Cardiac muscle cell (in vitro differentiated cells and primary cell): ENCODE measurements at regions not wholly inside any gene's neighbourhood (a gene's known extent, or its start where the extent isn't known, plus 50 kb on each side); places are given as distances from the start of the nearest gene placed in this dataset.

ENCODE experiments used
- DNase-seq, 2 donors: peaks; one replicate each; pipeline versions ENCODE4 v3.0.0 to v3.0.0-alpha.2; 2010 to 2017; ENCODE audit warnings: low read depth in 1 of 2, low spot score in 1 of 2
- H3K27ac ChIP-seq: fragments of 200-600 bp; sonication (generic); 2 replicates; pipeline ENCODE4 v1.5.1; 2016
- H3K27me3 ChIP-seq: fragments of 200-600 bp; sonication (generic); 2 replicates; pipeline ENCODE4 v1.6.0; 2016; ENCODE audit warnings: control low read depth
- H3K36me3 ChIP-seq: fragments of 200-600 bp; sonication (generic); 2 replicates; pipeline ENCODE4 v1.5.1; 2016; ENCODE audit warnings: control low read depth
- H3K4me1 ChIP-seq: fragments of 200-600 bp; sonication (generic); 2 replicates; pipeline ENCODE4 v1.8.1; 2017; ENCODE audit warnings: low read depth, mild to moderate bottlenecking, mixed run types
- H3K4me3 ChIP-seq: fragments of 200-600 bp; sonication (generic); 2 replicates; pipeline ENCODE4 v1.5.1; 2016; ENCODE audit warnings: mild to moderate bottlenecking
- H3K9me3 ChIP-seq: fragments of 200-600 bp; sonication (generic); 2 replicates; pipeline ENCODE4 v1.5.1; 2017; ENCODE audit warnings: low read depth, mild to moderate bottlenecking, control low read depth
- CTCF ChIP-seq: IDR thresholded peaks from 2 replicates; pipeline ENCODE4 v1.5.1; 2012; ENCODE audit warnings: low read depth, mild to moderate bottlenecking, low read length

DNA sequence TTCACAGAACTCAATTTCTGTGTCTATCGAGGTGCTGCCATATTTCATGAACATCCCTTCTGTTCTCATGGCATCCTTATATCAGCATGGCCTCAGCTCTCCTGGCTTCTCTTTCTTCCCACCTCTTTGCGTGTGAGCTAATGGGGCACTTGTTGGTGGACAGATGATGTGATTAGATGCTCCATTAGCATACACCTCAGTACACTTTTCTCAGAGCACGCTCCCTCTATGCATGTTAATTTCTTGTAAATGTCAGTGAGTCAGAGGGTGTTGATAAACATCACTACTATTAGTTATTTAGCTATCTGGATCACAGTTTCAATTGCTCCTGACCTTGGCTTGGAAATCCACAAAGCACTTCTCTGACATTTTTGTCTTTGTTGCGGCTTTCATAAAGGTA lies 159.4 kb downstream of the CD8B2 start:
- no peak for DNase-seq
- H3K27me3 ChIP-seq = no peaks in the 10 kb centered on the region
- no peaks in the 10 kb centered on the region for H3K4me1 ChIP-seq
- TF ChIP-seq CTCF = no peak
- H3K36me3 ChIP-seq = no peaks in the 10 kb centered on the region
- no peak overlapping the region for H3K4me3 ChIP-seq
- no peaks in the 10 kb centered on the region for H3K9me3 ChIP-seq
- H3K27ac ChIP-seq = no peak overlapping the region

- no peaks in the 10 kb centered on the region for H3K27me3 ChIP-seq
- H3K27ac ChIP-seq = no peak overlapping the region
- no peaks in the 10 kb centered on the region for H3K4me1 ChIP-seq
- peak in 1 of 2 donors; percentile 43 for DNase-seq
- H3K9me3 ChIP-seq = no peaks in the 10 kb centered on the region
- TF ChIP-seq CTCF = no peak
- no peak overlapping the region for H3K4me3 ChIP-seq
- no peaks in the 10 kb centered on the region for H3K36me3 ChIP-seq
Measured at GRCh38 chr2:106649306-106649705, 162.1 kb downstream of the CD8B2 start.

DNA sequence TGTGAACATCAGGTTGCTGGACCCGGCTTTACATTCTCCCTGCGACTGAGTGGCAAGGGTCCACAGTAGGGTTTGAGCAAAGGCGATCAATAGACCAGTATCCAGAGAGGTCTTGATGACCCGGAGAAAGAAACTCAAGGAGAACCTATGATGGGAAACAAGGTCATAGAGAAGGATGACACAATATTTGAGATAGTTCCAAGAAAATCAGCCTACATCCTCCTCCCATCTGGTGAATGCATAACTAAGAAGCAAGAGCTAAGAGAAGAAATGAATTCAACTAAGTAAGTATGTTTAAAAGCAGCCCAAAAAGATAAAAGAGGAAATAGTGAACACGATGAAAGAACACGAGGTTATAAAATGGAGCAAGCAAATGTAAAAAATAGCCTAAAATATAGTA lies 166.3 kb downstream of the CD8B2 start:
- Histone ChIP-seq H3K27ac (no peak overlapping the region), H3K36me3 (no peaks in the 10 kb centered on the region), H3K27me3 (no peaks in the 10 kb centered on the region), H3K9me3 (no peaks in the 10 kb centered on the region), H3K4me3 (no peak overlapping the region), H3K4me1 (no peaks in the 10 kb centered on the region)
- no peak for DNase-seq
- TF ChIP-seq CTCF = no peak

DNA sequence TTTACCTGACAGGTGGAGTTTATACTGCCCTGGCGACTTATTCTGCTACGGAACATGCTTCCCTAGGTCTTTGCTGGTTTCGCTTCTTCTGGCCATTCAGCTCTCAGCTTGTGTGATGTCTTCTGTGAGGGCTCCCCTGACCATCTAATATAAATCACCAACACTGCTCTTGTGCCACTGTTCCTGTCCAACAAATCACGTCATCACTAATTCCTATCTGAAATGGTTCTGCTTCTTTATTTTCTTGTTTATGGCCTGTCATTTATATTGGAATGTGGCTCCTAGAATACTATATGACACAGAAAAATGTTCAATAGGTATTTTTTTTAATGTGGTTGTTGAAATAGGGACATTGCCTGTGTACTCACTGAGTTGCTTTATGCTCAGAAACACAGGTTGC lies 171.5 kb downstream of the CD8B2 start:
- Histone ChIP-seq H3K27me3 (no peaks in the 10 kb centered on the region), H3K27ac (no peak overlapping the region), H3K9me3 (no peaks in the 10 kb centered on the region), H3K36me3 (no peaks in the 10 kb centered on the region), H3K4me3 (no peak overlapping the region), H3K4me1 (no peaks in the 10 kb centered on the region)
- DNase-seq = no peak
- TF ChIP-seq CTCF = no peak

GRCh38 chr2:106664669-106665068 lies 177.5 kb downstream of the CD8B2 start:
- H3K27ac ChIP-seq = no peak overlapping the region
- no peaks in the 10 kb centered on the region for H3K36me3 ChIP-seq
- H3K9me3 ChIP-seq = no peaks in the 10 kb centered on the region
- no peak overlapping the region for H3K4me3 ChIP-seq
- DNase-seq = no peak
- H3K27me3 ChIP-seq = no peaks in the 10 kb centered on the region
- TF ChIP-seq CTCF = no peak
- no peaks in the 10 kb centered on the region for H3K4me1 ChIP-seq

DNA sequence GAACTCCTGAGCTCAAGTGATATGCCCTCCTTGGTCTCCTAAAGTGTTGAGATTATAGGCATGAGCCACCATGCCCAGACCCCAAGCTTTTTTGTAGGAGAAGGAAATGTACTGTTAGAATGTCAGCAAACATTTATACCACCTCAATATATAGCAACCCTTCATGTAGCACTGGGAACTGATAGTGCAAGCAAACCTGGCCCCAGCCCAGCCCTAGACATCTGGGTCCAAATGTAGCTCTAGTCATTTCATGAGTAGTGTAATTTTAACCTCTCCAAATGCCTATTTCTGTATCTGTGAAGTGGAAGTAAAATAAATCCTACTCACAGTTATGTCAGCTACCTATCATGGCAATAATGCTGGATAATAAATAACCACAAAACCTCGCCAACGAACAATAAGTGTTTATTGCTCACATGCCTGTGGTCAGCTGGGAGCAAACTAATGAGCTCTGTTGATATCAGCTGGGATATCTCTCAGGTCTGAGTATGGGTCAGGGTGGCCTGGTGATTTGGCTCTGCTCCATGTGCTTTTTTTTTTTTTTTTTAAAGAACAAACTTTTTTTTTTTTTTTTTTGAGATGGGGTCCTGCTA lies 180.4 kb downstream of the CD8B2 start:
- no peak for TF ChIP-seq CTCF
- Histone ChIP-seq H3K4me1 (no peaks in the 10 kb centered on the region), H3K4me3 (no peak overlapping the region), H3K27ac (no peak overlapping the region), H3K36me3 (no peaks in the 10 kb centered on the region), H3K27me3 (no peaks in the 10 kb centered on the region), H3K9me3 (no peaks in the 10 kb centered on the region)
- DNase-seq = no peak
